HEK293 (cell line): ENCODE measurements at regions not wholly inside any gene's neighbourhood (a gene's known extent, or its start where the extent isn't known, plus 50 kb on each side); places are given as distances from the start of the nearest gene placed in this dataset.

ENCODE experiments used
- CTCF ChIA-PET: fragments of 350-600 bp; formaldehyde crosslinking; extraction: SDS; loops from one replicate; lab custom pipeline; 2021; ENCODE audit warnings: antibody characterized with exemption; lab: Yijun Ruan, JAX
- POLR2A ChIA-PET: fragments of 300-600 bp; formaldehyde crosslinking; extraction: SDS; loops from one replicate; lab custom pipeline; 2020; ENCODE audit warnings: antibody characterized with exemption, inconsistent platforms; lab: Yijun Ruan, JAX
- H3K27ac ChIP-seq: fragments of 200-500 bp; sonication (Bioruptor generic); 2 replicates; pipeline ENCODE4 v1.5.1; 2014; ENCODE audit warnings: low read depth, low read length, control low read depth, inconsistent platforms; ENCODE audit errors: extremely low read depth
- H3K36me3 ChIP-seq, 2 experiments: fragments of 200-500 bp in 1 of 2; sonication (Bioruptor generic) in 1 of 2; 1 replicate in 1 of 2; 2 replicates in 1 of 2; pipeline ENCODE4 v1.5.1; 2014 to 2017; ENCODE audit warnings: inconsistent platforms in 2 of 2, low read length in 2 of 2; ENCODE audit not compliant: control insufficient read depth in 2 of 2, insufficient read depth in 1 of 2
- H3K4me1 ChIP-seq: fragments of 200-500 bp; sonication (Bioruptor generic); 2 replicates; pipeline ENCODE4 v1.5.1; 2014; ENCODE audit warnings: mild to moderate bottlenecking, low read length, inconsistent platforms; ENCODE audit not compliant: control insufficient read depth, insufficient read depth
- H3K4me3 ChIP-seq: 2 replicates; pipeline ENCODE4 v1.5.1; 2011; ENCODE audit warnings: low read depth, mild to moderate bottlenecking, control low read depth, low read length, moderate library complexity
- H3K9me3 ChIP-seq: fragments of 200-500 bp; sonication (Bioruptor generic); 2 replicates; pipeline ENCODE4 v1.5.1; 2014; ENCODE audit warnings: low read depth, low read length, inconsistent platforms; ENCODE audit not compliant: control insufficient read depth, insufficient read depth
- ELK4 ChIP-seq: IDR thresholded peaks from 2 replicates; pipeline ENCODE4 v1.6.1; 2011; ENCODE audit warnings: mild to moderate bottlenecking, low read depth, low read length, borderline replicate concordance
- GFI1B ChIP-seq: fragments of 450-650 bp; formaldehyde crosslinking; IDR thresholded peaks from 2 replicates; pipeline ENCODE4 v1.5.1; 2016; ENCODE audit warnings: missing biosample characterization, missing genetic modification characterization
- GLI2 ChIP-seq: fragments of 450-650 bp; formaldehyde crosslinking; IDR thresholded peaks from 2 replicates; pipeline ENCODE4; 2017; ENCODE audit warnings: missing biosample characterization, missing genetic modification characterization, low read depth, borderline replicate concordance
- KLF8 ChIP-seq: fragments of 450-650 bp; formaldehyde crosslinking; IDR thresholded peaks from 2 replicates; pipeline ENCODE4 v1.5.1; 2016; ENCODE audit warnings: missing biosample characterization, missing genetic modification characterization
- ZBTB1 ChIP-seq: fragments of 450-650 bp; formaldehyde crosslinking; IDR thresholded peaks from 2 replicates; pipeline ENCODE4 v1.5.1; 2016; ENCODE audit warnings: missing biosample characterization, missing genetic modification characterization
- ZBTB10 ChIP-seq: fragments of 450-650 bp; formaldehyde crosslinking; IDR thresholded peaks from 2 replicates; pipeline ENCODE4 v1.5.1; 2016; ENCODE audit warnings: missing biosample characterization, missing genetic modification characterization
- ZBTB8A ChIP-seq: fragments of 450-650 bp; formaldehyde crosslinking; IDR thresholded peaks from 2 replicates; pipeline ENCODE4 v1.5.1; 2016; ENCODE audit warnings: missing biosample characterization, missing genetic modification characterization
- ZFP69B ChIP-seq: fragments of 450-650 bp; formaldehyde crosslinking; IDR thresholded peaks from 2 replicates; pipeline ENCODE4 v1.5.1; 2016; ENCODE audit warnings: missing biosample characterization, missing genetic modification characterization
- ZNF112 ChIP-seq: fragments of 450-650 bp; formaldehyde crosslinking; IDR thresholded peaks from 2 replicates; pipeline ENCODE4 v1.5.0; 2017; ENCODE audit warnings: missing biosample characterization, missing genetic modification characterization
- ZNF19 ChIP-seq: fragments of 450-650 bp; formaldehyde crosslinking; IDR thresholded peaks from 2 replicates; pipeline ENCODE4; 2016; ENCODE audit warnings: missing biosample characterization, missing genetic modification characterization, low read depth
- ZNF48 ChIP-seq: fragments of 450-650 bp; formaldehyde crosslinking; IDR thresholded peaks from 2 replicates; pipeline ENCODE4 v1.5.1; 2016; ENCODE audit warnings: missing biosample characterization, missing genetic modification characterization
- ZNF488 ChIP-seq: fragments of 450-650 bp; formaldehyde crosslinking; IDR thresholded peaks from 2 replicates; pipeline ENCODE4 v1.5.1; 2016; ENCODE audit warnings: missing biosample characterization, missing genetic modification characterization
- ZNF510 ChIP-seq: fragments of 450-650 bp; formaldehyde crosslinking; IDR thresholded peaks from 2 replicates; pipeline ENCODE4 v1.5.1; 2018; ENCODE audit warnings: mild to moderate bottlenecking, missing genetic modification characterization, missing biosample characterization; ENCODE audit not compliant: insufficient replicate concordance
- ZNF530 ChIP-seq: fragments of 450-650 bp; formaldehyde crosslinking; IDR thresholded peaks from 2 replicates; pipeline ENCODE4 v1.5.1; 2016; ENCODE audit warnings: low read depth, missing biosample characterization, missing genetic modification characterization
- ZNF555 ChIP-seq: fragments of 450-650 bp; formaldehyde crosslinking; conservative IDR thresholded peaks from 2 replicates; pipeline ENCODE4 v1.5.1; 2017; ENCODE audit warnings: missing biosample characterization, mild to moderate bottlenecking, missing genetic modification characterization, inconsistent platforms
- ZNF626 ChIP-seq: fragments of 450-650 bp; sonication (Bioruptor Pico); formaldehyde crosslinking; IDR thresholded peaks from 2 replicates; pipeline ENCODE4 v1.5.1; 2018; ENCODE audit warnings: missing biosample characterization, missing genetic modification characterization, inconsistent platforms
- ZNF670 ChIP-seq: fragments of 450-650 bp; formaldehyde crosslinking; IDR thresholded peaks from 2 replicates; pipeline ENCODE4 v1.5.1; 2016; ENCODE audit warnings: missing biosample characterization, missing genetic modification characterization, low read depth
- ZNF76 ChIP-seq: fragments of 450-650 bp; formaldehyde crosslinking; IDR thresholded peaks from 2 replicates; pipeline ENCODE4; 2016; ENCODE audit warnings: low read depth, missing biosample characterization, missing genetic modification characterization, borderline replicate concordance
- ZNF843 ChIP-seq: fragments of 450-650 bp; formaldehyde crosslinking; IDR thresholded peaks from 2 replicates; pipeline ENCODE4 v1.5.1; 2016; ENCODE audit warnings: missing biosample characterization, missing genetic modification characterization
- ZSCAN16 ChIP-seq: fragments of 450-650 bp; formaldehyde crosslinking; IDR thresholded peaks from 2 replicates; pipeline ENCODE4 v1.5.1; 2016; ENCODE audit warnings: missing biosample characterization, missing genetic modification characterization
- TF ChIP-seq, protein P1 (sequence below): fragments of 450-650 bp; formaldehyde crosslinking; IDR thresholded peaks from 2 replicates; pipeline ENCODE4 v1.5.1; 2017; ENCODE audit warnings: missing biosample characterization, mild to moderate bottlenecking, missing genetic modification characterization, moderate library complexity
- TF ChIP-seq, protein P2 (sequence below): fragments of 450-650 bp; formaldehyde crosslinking; IDR thresholded peaks from 2 replicates; pipeline ENCODE4 v1.5.1; 2016; ENCODE audit warnings: missing biosample characterization, missing genetic modification characterization, low read depth
- TF ChIP-seq, protein P3 (sequence below): fragments of 450-650 bp; formaldehyde crosslinking; optimal IDR thresholded peaks from 2 replicates; pipeline ENCODE3; 2016; ENCODE audit warnings: missing biosample characterization, mild to moderate bottlenecking, missing genetic modification characterization
- TF ChIP-seq, protein P4 (sequence below): fragments of 450-650 bp; formaldehyde crosslinking; IDR thresholded peaks from 2 replicates; pipeline ENCODE4 v1.5.1; 2016; ENCODE audit warnings: missing biosample characterization, missing genetic modification characterization

DNA sequence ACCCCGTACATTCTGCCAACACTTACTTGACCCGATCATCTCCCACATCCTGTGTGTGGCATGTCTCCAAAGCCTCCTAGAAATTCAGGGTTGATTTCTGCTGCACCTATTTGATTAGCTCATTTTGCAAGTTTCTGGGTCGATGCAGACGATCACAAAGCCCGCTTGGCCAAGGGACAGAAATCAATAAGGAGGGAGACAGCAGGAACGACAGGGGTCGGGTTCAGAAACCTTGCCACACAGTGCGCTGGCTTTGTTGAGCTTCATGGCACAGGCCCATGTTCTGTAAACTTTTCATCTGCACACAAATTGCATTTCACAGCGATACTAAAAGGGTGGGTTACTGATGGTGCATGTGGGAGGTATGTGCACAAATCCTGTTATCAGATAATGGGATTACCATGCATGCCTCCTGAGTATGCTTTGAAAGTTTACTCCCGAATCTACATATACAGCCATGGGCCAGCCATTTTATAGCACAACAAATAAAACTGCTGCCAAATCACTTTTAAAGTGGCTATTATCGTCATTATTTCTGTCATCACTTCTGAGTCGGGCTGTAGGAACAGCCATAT is 95.9 kb upstream of the ATP11B start (continued):
- TF ChIP-seq ZBTB10 (tag by site-specific recombination) (no peak), ELK4 (no peak), ZNF843 (tag by site-specific recombination) (peak; percentile 99), ZNF76 (tag by site-specific recombination) (peak; percentile 29; the same call in 1 of the 2 replicates), ZNF555 (no peak), GFI1B (tag by site-specific recombination) (peak; percentile 84), ZSCAN16 (tag by site-specific recombination) (no peak), ZNF626 (tag by site-specific recombination) (no peak), ZNF670 (tag by site-specific recombination) (no peak)
- TF ChIP-seq, protein P1, sequence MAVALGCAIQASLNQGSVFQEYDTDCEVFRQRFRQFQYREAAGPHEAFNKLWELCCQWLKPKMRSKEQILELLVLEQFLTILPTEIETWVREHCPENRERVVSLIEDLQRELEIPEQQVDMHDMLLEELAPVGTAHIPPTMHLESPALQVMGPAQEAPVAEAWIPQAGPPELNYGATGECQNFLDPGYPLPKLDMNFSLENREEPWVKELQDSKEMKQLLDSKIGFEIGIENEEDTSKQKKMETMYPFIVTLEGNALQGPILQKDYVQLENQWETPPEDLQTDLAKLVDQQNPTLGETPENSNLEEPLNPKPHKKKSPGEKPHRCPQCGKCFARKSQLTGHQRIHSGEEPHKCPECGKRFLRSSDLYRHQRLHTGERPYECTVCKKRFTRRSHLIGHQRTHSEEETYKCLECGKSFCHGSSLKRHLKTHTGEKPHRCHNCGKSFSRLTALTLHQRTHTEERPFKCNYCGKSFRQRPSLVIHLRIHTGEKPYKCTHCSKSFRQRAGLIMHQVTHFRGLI (tag by site-specific recombination): peak; percentile 38; the same call in 1 of the 2 replicates

- no peaks in the 10 kb centered on the region for H3K36me3 ChIP-seq
- CTCF ChIA-PET: interaction anchor here (1.1 kb wide), 1 partner anchor 13 kb away, joined by 3 read pairs; no protein-coding TSS in a partner anchor
Observed at GRCh38 chr3:182698078-182698477, 95.2 kb upstream of the ATP11B start.

More at GRCh38 chr3:182698078-182698477, 95.2 kb upstream of the ATP11B start:
- TF ChIP-seq ZNF510 (tag by site-specific recombination) (no peak), KLF8 (no peak), GLI2 (tag by site-specific recombination) (no peak), ZNF19 (tag by site-specific recombination) (no peak), ZNF48 (tag by site-specific recombination) (no peak), ZNF530 (no peak), ZBTB1 (tag by site-specific recombination) (no peak), ZFP69B (no peak), ZBTB8A (tag by site-specific recombination) (no peak), ZNF112 (tag by site-specific recombination) (no peak), ZNF488 (tag by site-specific recombination) (no peak)
- TF ChIP-seq, protein P2, sequence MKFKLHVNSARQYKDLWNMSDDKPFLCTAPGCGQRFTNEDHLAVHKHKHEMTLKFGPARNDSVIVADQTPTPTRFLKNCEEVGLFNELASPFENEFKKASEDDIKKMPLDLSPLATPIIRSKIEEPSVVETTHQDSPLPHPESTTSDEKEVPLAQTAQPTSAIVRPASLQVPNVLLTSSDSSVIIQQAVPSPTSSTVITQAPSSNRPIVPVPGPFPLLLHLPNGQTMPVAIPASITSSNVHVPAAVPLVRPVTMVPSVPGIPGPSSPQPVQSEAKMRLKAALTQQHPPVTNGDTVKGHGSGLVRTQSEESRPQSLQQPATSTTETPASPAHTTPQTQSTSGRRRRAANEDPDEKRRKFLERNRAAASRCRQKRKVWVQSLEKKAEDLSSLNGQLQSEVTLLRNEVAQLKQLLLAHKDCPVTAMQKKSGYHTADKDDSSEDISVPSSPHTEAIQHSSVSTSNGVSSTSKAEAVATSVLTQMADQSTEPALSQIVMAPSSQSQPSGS: no peak
- TF ChIP-seq, protein P3, sequence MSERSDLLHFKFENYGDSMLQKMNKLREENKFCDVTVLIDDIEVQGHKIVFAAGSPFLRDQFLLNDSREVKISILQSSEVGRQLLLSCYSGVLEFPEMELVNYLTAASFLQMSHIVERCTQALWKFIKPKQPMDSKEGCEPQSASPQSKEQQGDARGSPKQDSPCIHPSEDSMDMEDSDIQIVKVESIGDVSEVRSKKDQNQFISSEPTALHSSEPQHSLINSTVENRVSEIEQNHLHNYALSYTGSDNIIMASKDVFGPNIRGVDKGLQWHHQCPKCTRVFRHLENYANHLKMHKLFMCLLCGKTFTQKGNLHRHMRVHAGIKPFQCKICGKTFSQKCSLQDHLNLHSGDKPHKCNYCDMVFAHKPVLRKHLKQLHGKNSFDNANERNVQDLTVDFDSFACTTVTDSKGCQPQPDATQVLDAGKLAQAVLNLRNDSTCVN: no peak
- TF ChIP-seq, protein P4, sequence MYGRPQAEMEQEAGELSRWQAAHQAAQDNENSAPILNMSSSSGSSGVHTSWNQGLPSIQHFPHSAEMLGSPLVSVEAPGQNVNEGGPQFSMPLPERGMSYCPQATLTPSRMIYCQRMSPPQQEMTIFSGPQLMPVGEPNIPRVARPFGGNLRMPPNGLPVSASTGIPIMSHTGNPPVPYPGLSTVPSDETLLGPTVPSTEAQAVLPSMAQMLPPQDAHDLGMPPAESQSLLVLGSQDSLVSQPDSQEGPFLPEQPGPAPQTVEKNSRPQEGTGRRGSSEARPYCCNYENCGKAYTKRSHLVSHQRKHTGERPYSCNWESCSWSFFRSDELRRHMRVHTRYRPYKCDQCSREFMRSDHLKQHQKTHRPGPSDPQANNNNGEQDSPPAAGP: no peak
- Histone ChIP-seq H3K4me1 (peaks cover 3% of the 10 kb centered on the region), H3K4me3 (no peak overlapping the region), H3K27ac (no peak overlapping the region), H3K9me3 (no peaks in the 10 kb centered on the region)
- POLR2A ChIA-PET: no interaction called here
